Motor neuron (in vitro differentiated cells): ENCODE measurements at regions not wholly inside any gene's neighbourhood (a gene's known extent, or its start where the extent isn't known, plus 50 kb on each side); places are given as distances from the start of the nearest gene placed in this dataset.
A peak's percentile ranks its signal among the peaks of the same experiment; 100 is the strongest.

Experiments
- ATAC-seq, 8 experiments: fragments of 200-7000 bp; cut with Tn5 transposase; replicated peaks in 6 of 8; 2 replicates each; pipeline ENCODE4 v1.8.0; 2021; ENCODE audit warnings: mild to moderate bottlenecking in 8 of 8, moderate library complexity in 8 of 8
- H3K27ac ChIP-seq, 2 donors: fragments of 250-450 bp; sonication (Bioruptor Pico); 2 replicates each; pipeline ENCODE4 v1.9.0; 2021; ENCODE audit warnings: antibody characterized with exemption in 2 of 2, mild to moderate bottlenecking in 2 of 2, moderate library complexity in 1 of 2
- H3K4me1 ChIP-seq, 2 donors: fragments of 250-450 bp; sonication (Bioruptor Pico); replicated peaks in 1 of 2; 2 replicates each; pipeline ENCODE4 v1.6.1; 2021; ENCODE audit warnings: antibody characterized with exemption in 2 of 2, mild to moderate bottlenecking in 2 of 2, moderate library complexity in 1 of 2
- H3K4me3 ChIP-seq, 5 donors: fragments of 250-450 bp; sonication (Bioruptor Pico); 2 replicates each; pipeline ENCODE4 v1.9.0; 2021; ENCODE audit warnings: antibody characterized with exemption in 5 of 5, mild to moderate bottlenecking in 5 of 5, moderate library complexity in 4 of 5
- WGBS, 10 experiments: fragments of 450-650 bp; shearing (Covaris generic); methylation state at CpG; one replicate each; pipeline ENCODE4 v1.0.0; 2022; 5-methylcytosine and 5-hydroxymethylcytosine counted together
- in situ Hi-C, 9 experiments: fragments of 400-800 bp; cut with MboI; loops; one replicate each; pipeline ENCODE4 v1.15.0; 2021; ENCODE audit warnings: low sequenced_read_pairs in 9 of 9, low pct_unique_long_range_greater_than_20kb in 2 of 9; ENCODE audit not compliant: unreplicated experiment in 9 of 9

GRCh38 chr7:10704653-10705052 is 269.0 kb upstream of the PHF14 start:
- Histone ChIP-seq H3K27ac (no peak overlapping the region), H3K4me3 (no peak overlapping the region), H3K4me1 (peaks cover 2 to 10% of the 10 kb centered on the region in 2 donors)
- WGBS, 10 experiments = 20 to 100% (median 93%) methylated on average over 1 to 4 of the region's 4 CpGs; no CpG with 5 or more reads in 5 of the 10 experiments
- no peak for ATAC-seq
- in situ Hi-C loops = no loop called here

DNA sequence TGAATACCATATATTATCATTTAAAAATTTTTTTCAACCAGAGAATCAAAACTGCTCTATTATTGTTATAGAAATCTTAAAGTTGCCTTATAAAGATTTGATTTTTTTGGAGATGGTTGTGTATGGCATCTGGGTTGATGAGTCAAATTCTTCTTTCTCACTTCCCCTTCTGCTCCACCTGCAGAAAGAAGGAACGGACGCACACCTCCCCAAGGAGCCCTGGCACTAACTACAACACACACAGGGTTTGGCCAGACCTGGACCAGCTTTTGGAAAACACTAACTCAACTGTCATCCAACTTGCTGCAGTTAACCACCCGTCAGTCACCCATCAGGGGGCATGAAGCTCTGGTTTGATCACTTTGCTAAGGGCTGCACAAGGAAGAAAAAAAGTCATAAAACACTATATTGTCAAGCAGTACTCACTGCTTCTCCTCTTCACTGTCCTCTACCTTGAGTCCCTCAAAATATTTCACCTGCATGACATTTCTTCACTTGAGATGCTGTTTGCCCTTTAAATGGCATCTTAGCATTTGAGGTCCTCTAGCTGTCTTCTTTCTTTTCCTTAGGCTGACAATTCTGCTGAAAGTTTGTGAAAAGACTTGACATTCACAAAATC is 266.7 kb upstream of the PHF14 start:
- WGBS, 10 experiments = 58 to 100% (median 100%) methylated on average over 1 to 3 of the region's 3 CpGs; no CpG with 5 or more reads in 4 of the 10 experiments
- no peak overlapping the region for H3K4me3 ChIP-seq
- in situ Hi-C loops = no loop called here
- H3K4me1 ChIP-seq = peaks cover 2 to 10% of the 10 kb centered on the region in 2 donors
- ATAC-seq = no peak
- no peak overlapping the region for H3K27ac ChIP-seq

DNA sequence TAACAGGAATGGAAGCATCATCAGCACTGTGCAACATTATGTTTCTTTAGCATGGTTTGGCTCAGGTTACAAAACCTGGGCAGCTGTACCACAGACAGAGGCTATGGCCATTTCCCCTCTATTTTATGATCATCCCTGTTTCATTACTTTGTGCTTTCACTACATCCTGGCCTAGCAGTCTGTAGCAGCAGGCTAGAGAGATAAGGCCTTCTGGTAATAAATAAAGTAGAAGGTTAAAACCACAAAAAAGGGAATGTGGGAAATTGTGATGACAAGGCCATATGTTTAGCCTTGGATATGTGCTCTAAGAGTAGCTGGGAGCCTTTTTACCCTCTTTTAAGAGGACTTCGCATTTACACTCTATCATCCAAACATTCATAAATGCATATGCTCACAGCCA is 266.2 kb upstream of the PHF14 start:
- 0 to 100% (median 71%) methylated on average over 1 of the region's 1 CpG; no CpG with 5 or more reads in 6 of the 10 experiments for WGBS, 10 experiments
- H3K27ac ChIP-seq = no peak overlapping the region
- peaks cover 2 to 10% of the 10 kb centered on the region in 2 donors for H3K4me1 ChIP-seq
- in situ Hi-C loops = no loop called here
- ATAC-seq = no peak
- no peak overlapping the region for H3K4me3 ChIP-seq

- Histone ChIP-seq H3K27ac (no peak overlapping the region), H3K4me1 (peaks cover 2 to 10% of the 10 kb centered on the region in 2 donors), H3K4me3 (no peak overlapping the region)
- WGBS, 10 experiments = 0 to 49% (median 24%) methylated on average over 3 to 5 of the region's 5 CpGs; no CpG with 5 or more reads in 1 of the 10 experiments
- in situ Hi-C loops = no loop called here
- ATAC-seq = peak in 4 of 8 experiments; percentile 44 to 51 (median 47)
These were observed 265.2 kb upstream of the PHF14 start for GRCh38 chr7:10708447-10708846.

DNA sequence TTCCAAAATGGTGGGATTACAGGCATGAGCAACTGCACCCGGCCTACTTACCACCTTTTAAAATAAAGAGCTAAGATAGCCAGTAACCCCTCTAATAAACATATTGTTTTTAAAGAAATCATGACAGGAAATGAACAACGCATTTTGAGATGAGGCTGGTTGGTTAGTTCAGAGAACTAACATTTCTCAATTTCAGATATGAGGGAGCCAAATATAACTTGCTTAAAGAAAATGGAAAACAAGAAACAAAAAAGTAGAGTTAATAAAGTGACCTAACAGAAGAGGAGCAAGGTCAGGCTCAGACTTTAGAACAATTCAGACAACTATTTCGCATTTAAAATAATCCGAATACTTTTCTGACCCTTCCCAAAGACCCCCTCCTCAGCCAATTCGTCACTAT is 254.9 kb upstream of the PHF14 start:
- no peak overlapping the region for H3K4me3 ChIP-seq
- no peak for ATAC-seq
- no peaks in the 10 kb centered on the region for H3K4me1 ChIP-seq
- 0 to 87% (median 61%) methylated on average over 2 to 5 of the region's 5 CpGs for WGBS, 10 experiments
- in situ Hi-C loops = no loop called here
- H3K27ac ChIP-seq = no peak overlapping the region

- no peak for ATAC-seq
- in situ Hi-C loops = no loop called here
- no peak overlapping the region for H3K27ac ChIP-seq
- no peak overlapping the region for H3K4me3 ChIP-seq
- H3K4me1 ChIP-seq = no peaks in the 10 kb centered on the region
These were observed 253.6 kb upstream of the PHF14 start for GRCh38 chr7:10720042-10720441.

DNA sequence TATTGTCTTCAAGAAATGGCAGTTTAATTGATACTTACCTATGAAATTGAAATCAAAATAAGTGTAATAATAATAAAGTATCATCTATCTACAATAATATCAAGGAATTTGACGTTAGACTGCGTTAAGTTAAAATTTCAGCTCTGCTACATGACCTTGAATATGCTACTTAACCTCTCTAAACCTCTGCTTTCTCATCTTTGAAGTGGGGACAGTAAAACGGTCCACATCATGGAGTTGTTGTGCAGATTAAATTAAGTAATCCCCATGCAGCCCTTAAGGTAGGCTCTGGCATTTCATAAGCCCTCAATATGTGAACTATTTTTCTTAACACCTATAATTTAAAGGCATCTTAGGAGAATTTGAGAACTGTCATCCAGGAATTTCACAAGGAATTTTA is 252.4 kb upstream of the PHF14 start:
- ATAC-seq = no peak
- Histone ChIP-seq H3K27ac (no peak overlapping the region), H3K4me1 (no peaks in the 10 kb centered on the region), H3K4me3 (no peak overlapping the region)
- 6 to 100% (median 92%) methylated on average over 1 to 3 of the region's 3 CpGs; no CpG with 5 or more reads in 2 of the 10 experiments for WGBS, 10 experiments
- in situ Hi-C loops = no loop called here

DNA sequence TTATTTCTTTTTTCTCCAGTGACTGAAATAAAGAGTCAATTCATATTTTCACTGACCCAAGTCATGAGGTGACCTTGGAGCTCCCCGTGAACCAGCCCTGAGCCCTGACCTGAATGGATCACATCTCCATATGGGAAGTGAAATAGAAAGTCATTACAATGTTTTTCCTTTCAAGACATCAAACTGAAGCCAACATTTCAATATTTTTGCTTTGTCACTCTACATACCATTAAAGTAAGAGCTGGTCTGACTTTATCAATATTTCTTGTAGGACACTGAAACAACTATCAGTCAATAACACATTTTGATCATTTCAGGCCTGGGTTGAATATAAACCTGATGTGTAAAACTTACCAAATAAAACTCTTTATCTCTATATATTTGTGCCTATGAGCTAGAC is 249.8 kb upstream of the PHF14 start:
- H3K27ac ChIP-seq = no peak overlapping the region
- 17 to 100% (median 22%) methylated on average over 1 of the region's 1 CpG; no CpG with 5 or more reads in 7 of the 10 experiments for WGBS, 10 experiments

DNA sequence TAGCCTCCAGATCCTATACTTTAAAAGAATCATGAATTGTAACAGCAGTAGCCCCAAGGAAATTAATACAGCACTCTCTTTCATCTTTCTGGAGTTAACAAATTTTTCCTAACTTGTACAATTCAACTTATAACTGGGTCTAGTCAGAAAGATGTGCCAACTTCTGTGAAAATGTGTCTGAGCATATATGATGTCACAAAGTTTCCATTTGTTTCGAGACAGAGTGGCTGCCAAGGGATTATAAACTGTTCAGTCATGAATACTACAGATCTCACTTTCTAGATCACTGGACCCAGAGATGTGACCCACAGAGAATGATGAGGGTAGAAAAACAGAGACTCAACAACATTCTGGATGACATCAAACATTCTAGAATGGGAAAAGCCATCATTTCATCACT is 249.2 kb upstream of the PHF14 start:
- Histone ChIP-seq H3K27ac (no peak overlapping the region), H3K4me3 (no peak overlapping the region), H3K4me1 (no peaks in the 10 kb centered on the region)
- in situ Hi-C loops = no loop called here
- WGBS, 10 experiments = 0 to 100% (median 70%) methylated on average over 1 of the region's 1 CpG; no CpG with 5 or more reads in 4 of the 10 experiments
- ATAC-seq = no peak

More for the DNA sequence above, 249.8 kb upstream of the PHF14 start:
- no peak for ATAC-seq
- Histone ChIP-seq H3K4me1 (no peaks in the 10 kb centered on the region), H3K4me3 (no peak overlapping the region)
- in situ Hi-C loops = no loop called here

DNA sequence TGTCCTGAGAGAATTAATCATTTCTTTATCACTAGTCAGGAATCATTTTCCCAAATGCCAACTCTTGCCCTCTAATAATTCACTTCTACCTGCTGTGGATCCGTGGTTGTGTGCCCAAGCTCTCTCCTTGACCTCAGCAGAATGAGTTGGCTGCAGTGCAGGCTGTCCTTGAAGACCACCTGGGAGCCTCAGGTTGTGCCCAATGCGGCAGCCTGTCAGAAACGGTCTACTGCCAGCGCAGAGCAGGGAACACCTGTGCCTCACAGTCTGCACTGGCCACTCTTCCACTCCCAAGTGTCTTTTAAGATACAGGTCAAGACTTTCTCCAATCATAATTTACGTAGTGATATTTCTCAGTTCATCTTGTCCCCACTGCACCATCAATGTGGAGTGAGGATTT is 246.0 kb upstream of the PHF14 start:
- Histone ChIP-seq H3K4me3 (no peak overlapping the region), H3K4me1 (no peaks in the 10 kb centered on the region), H3K27ac (no peak overlapping the region)
- in situ Hi-C loops = no loop called here
- 14 to 100% (median 58%) methylated on average over 1 to 4 of the region's 5 CpGs; no CpG with 5 or more reads in 5 of the 10 experiments for WGBS, 10 experiments
- no peak for ATAC-seq

DNA sequence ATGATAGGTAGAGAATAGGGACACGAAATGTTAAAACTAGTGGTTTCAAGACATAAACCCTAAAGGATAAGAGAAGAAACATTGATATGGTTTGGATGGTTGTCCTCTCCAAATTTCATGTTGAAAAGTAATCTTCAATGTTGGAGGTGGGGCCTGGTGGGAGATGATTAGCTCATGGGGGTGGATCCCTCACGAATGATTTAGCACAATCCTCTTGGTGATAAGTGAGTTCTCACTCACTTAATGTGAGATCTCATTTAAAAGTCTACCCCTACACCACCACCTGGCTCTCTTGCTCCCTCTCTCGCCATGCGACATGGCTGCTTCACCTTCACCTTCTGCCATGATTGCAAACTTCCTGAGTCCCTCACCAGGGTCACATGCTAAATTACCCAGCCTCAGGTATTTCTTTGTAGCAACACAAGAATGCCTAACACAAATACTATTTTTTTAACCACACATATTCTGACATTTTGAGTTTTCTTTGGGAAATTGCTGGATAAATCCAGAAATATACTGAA is 242.4 kb upstream of the PHF14 start:
- Histone ChIP-seq H3K4me3 (no peak overlapping the region), H3K4me1 (no peaks in the 10 kb centered on the region), H3K27ac (no peak overlapping the region)
- WGBS, 10 experiments = 6 to 92% (median 40%) methylated on average over 1 to 4 of the region's 4 CpGs; no CpG with 5 or more reads in 1 of the 10 experiments
- in situ Hi-C loops = no loop called here
- ATAC-seq = no peak

GRCh38 chr7:10733747-10734146 is 239.9 kb upstream of the PHF14 start:
- in situ Hi-C loops = no loop called here
- WGBS, 10 experiments = 50 to 100% (median 100%) methylated on average over 1 of the region's 1 CpG; no CpG with 5 or more reads in 3 of the 10 experiments

DNA sequence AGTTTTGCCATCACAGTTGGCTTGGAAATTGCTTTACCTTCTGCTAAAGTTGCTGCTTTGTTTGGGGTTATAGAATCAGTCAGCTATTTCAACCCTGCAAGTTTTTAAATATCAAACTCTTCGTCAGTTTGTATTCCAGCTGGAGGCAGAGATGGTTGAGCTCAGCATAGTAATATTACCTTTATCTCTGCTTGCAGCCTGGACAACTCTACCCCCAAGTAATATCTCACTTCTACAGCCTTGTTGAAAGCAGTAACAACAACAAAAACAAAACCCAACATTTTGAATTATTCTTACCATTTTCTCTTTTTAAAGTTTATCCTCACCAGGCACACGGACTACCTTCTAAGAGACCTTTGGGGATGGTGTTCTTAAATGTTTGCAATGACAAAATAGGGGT is 239.1 kb upstream of the PHF14 start:
- Histone ChIP-seq H3K4me1 (no peaks in the 10 kb centered on the region), H3K27ac (no peak overlapping the region), H3K4me3 (no peak overlapping the region)
- 0 to 100% (median 83%) methylated on average over 1 to 2 of the region's 2 CpGs; no CpG with 5 or more reads in 1 of the 10 experiments for WGBS, 10 experiments
- in situ Hi-C loops = no loop called here
- no peak for ATAC-seq

More at GRCh38 chr7:10733747-10734146, 239.9 kb upstream of the PHF14 start:
- H3K4me3 ChIP-seq = no peak overlapping the region
- no peak overlapping the region for H3K27ac ChIP-seq
- no peaks in the 10 kb centered on the region for H3K4me1 ChIP-seq
- ATAC-seq = no peak

GRCh38 chr7:10739401-10739800 is 234.3 kb upstream of the PHF14 start:
- H3K4me1 ChIP-seq = no peaks in the 10 kb centered on the region
- no peak for ATAC-seq
- H3K27ac ChIP-seq = no peak overlapping the region
- whole genome bisulfite sequencing, 10 experiments = 0 to 100% (median 82%) methylated on average over 1 to 4 of the region's 4 CpGs
- in situ Hi-C loops = no loop called here
- no peak overlapping the region for H3K4me3 ChIP-seq
